ENCODE measurements at regions not wholly inside any gene's neighbourhood (a gene's known extent, or its start where the extent isn't known, plus 50 kb on each side); places are given as distances from the start of the nearest gene placed in this dataset.

GRCh38 chr17:72366626-72367025 lies 245.8 kb downstream of the SOX9 start:
- no peak for DNase-seq (ENCODE audit: low read depth)

- no peak for DNase-seq (ENCODE audit: low read depth)
These were observed 247.4 kb downstream of the SOX9 start for GRCh38 chr17:72368191-72368590.

- DNase-seq (ENCODE audit: low read depth), result no peak
These were observed 248.5 kb downstream of the SOX9 start for GRCh38 chr17:72369366-72369765.

- DNase-seq (ENCODE audit: low read depth), result peak; percentile 85
These were observed 250.0 kb downstream of the SOX9 start for GRCh38 chr17:72370819-72371218.

GRCh38 chr17:72372185-72372584 lies 251.4 kb downstream of the SOX9 start:
- DNase-seq (ENCODE audit: low read depth), result peak; percentile 63

- peak; percentile 34 for DNase-seq (ENCODE audit: low read depth)
These were observed 253.3 kb downstream of the SOX9 start for GRCh38 chr17:72373910-72374741.

GRCh38 chr17:72376526-72377345 lies 255.9 kb downstream of the SOX9 start:
- DNase-seq (ENCODE audit: low read depth), result peak; percentile 77

GRCh38 chr17:72378414-72379390 lies 257.9 kb downstream of the SOX9 start:
- no peak for DNase-seq (ENCODE audit: low read depth)

GRCh38 chr17:72379516-72379915 lies 258.7 kb downstream of the SOX9 start:
- DNase-seq (ENCODE audit: low read depth), result no peak

GRCh38 chr17:72380120-72380519 lies 259.3 kb downstream of the SOX9 start:
- no peak for DNase-seq (ENCODE audit: low read depth)

- no peak for DNase-seq (ENCODE audit: low read depth)
These were observed 259.9 kb downstream of the SOX9 start for GRCh38 chr17:72380737-72381136.

- DNase-seq (ENCODE audit: low read depth), result no peak
These were observed 261.0 kb downstream of the SOX9 start for GRCh38 chr17:72381597-72382397.

GRCh38 chr17:72382971-72383722 lies 262.3 kb downstream of the SOX9 start:
- no peak for DNase-seq (ENCODE audit: low read depth)

- DNase-seq (ENCODE audit: low read depth), result no peak
These were observed 264.7 kb downstream of the SOX9 start for GRCh38 chr17:72385475-72385874.

- DNase-seq (ENCODE audit: low read depth), result peak; percentile 78
These were observed 265.4 kb downstream of the SOX9 start for GRCh38 chr17:72386173-72386572.

GRCh38 chr17:72386619-72387237 lies 265.9 kb downstream of the SOX9 start:
- peak; percentile 62 for DNase-seq (ENCODE audit: low read depth)

- peak; percentile 97 for DNase-seq (ENCODE audit: low read depth)
These were observed 266.7 kb downstream of the SOX9 start for GRCh38 chr17:72387487-72387886.

GRCh38 chr17:72387969-72388368 lies 267.1 kb downstream of the SOX9 start:
- DNase-seq (ENCODE audit: low read depth), result no peak

GRCh38 chr17:72388765-72389473 lies 268.1 kb downstream of the SOX9 start:
- DNase-seq (ENCODE audit: low read depth), result peak; percentile 55

All from EH (cell line).